Stimulated activated memory B cell treated with anti-CD40 and anti-IgM and Interleukin-4, amounts not matched to agents 10 μg/mL and 1 μg/mL and 100 μg/mL, for 72 hours (primary cell): ENCODE measurements at regions not wholly inside any gene's neighbourhood (a gene's known extent, or its start where the extent isn't known, plus 50 kb on each side); places are given as distances from the start of the nearest gene placed in this dataset.

Experiments used
- ATAC-seq: fragments of 150-1000 bp; cut with Tn5 transposase; 2 replicates; pipeline ENCODE4 v1.10.0; 2021
- H3K27ac Mint-ChIP-seq: one replicate; pipeline ENCODE4 v1.8.0; 2022; ENCODE audit warnings: mild to moderate bottlenecking, mixed read lengths
- H3K27me3 Mint-ChIP-seq: one replicate; pipeline ENCODE4 v1.8.0; 2022; ENCODE audit warnings: mixed read lengths
- H3K36me3 Mint-ChIP-seq: one replicate; pipeline ENCODE4 v1.8.0; 2022; ENCODE audit warnings: mixed read lengths
- H3K4me1 Mint-ChIP-seq: one replicate; pipeline ENCODE4 v1.8.0; 2022; ENCODE audit warnings: mixed read lengths
- H3K4me3 Mint-ChIP-seq: one replicate; pipeline ENCODE4 v1.8.0; 2022; ENCODE audit warnings: mild to moderate bottlenecking, moderate library complexity, mixed read lengths
- H3K9me3 Mint-ChIP-seq: one replicate; pipeline ENCODE4 v1.8.0; 2022; ENCODE audit warnings: mixed read lengths

DNA sequence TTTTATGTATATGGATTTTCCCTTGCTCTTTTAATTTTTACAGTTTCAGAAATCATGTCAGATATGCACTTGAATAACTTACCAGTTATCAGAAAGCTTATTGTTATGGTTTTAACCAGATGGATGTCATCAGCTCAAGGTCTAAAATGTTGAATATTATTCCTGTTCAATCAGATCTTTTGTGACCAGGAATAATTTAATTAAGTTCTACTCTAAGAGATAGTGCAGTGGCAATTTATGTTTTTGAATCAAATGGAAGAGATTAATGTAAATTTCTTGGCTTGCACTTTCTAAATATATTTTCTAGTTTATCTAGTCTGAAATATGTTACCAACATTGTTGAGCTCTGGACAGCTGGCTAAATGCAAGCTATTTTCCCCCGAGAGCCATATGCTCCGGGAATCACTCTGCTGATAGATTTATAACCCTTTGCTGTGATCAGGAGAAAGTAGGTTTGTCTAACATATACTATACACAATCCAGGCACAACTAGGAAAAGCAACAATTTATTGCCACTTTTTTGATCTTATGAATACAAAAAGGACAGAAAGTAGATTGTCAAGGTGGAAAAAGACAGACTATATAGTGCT, 76.8 kb upstream of the CD96 start:
- H3K27ac Mint-ChIP-seq, result no peak overlapping the region
- ATAC-seq, result no peak
- H3K9me3 Mint-ChIP-seq, result no peaks in the 10 kb centered on the region
- H3K4me1 Mint-ChIP-seq, result no peaks in the 10 kb centered on the region
- no peak overlapping the region for H3K4me3 Mint-ChIP-seq
- no peaks in the 10 kb centered on the region for H3K36me3 Mint-ChIP-seq
- H3K27me3 Mint-ChIP-seq, result peaks cover 5% of the 10 kb centered on the region

- no peaks in the 10 kb centered on the region for H3K36me3 Mint-ChIP-seq
- peaks cover 24% of the 10 kb centered on the region for H3K27me3 Mint-ChIP-seq
- peaks cover 3% of the 10 kb centered on the region for H3K9me3 Mint-ChIP-seq
- H3K27ac Mint-ChIP-seq, result no peak overlapping the region
- ATAC-seq, result no peak
- H3K4me3 Mint-ChIP-seq, result no peak overlapping the region
- no peaks in the 10 kb centered on the region for H3K4me1 Mint-ChIP-seq
These were observed 72.0 kb upstream of the CD96 start for GRCh38 chr3:111470032-111470431.

- no peaks in the 10 kb centered on the region for H3K36me3 Mint-ChIP-seq
- H3K4me1 Mint-ChIP-seq, result no peaks in the 10 kb centered on the region
- no peak for ATAC-seq
- peaks cover 3% of the 10 kb centered on the region for H3K9me3 Mint-ChIP-seq
- peaks cover 31% of the 10 kb centered on the region for H3K27me3 Mint-ChIP-seq
- no peak overlapping the region for H3K4me3 Mint-ChIP-seq
- H3K27ac Mint-ChIP-seq, result no peak overlapping the region
These were observed 70.2 kb upstream of the CD96 start for GRCh38 chr3:111471831-111472230.

DNA sequence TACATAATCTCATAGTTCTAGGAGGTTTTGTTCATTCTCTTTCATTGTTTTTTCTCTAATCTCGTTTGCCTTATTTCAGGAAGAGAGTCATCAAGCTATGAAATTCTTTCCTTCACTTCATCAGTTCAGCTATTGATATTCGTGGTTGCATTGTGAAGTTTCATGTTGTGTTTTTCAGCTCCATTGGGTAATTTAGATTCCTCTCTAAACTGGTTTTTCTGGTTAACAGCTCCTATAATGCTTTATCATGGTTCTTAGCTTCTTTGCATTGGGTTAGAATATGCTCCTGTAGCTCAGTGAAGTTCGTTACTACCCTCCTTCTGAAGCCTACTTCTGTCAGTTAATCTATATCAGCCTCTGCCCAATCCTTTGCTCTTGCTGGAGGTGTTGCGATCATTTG, 69.4 kb upstream of the CD96 start:
- peaks cover 3% of the 10 kb centered on the region for H3K9me3 Mint-ChIP-seq
- ATAC-seq, result no peak
- H3K4me3 Mint-ChIP-seq, result no peak overlapping the region
- H3K27me3 Mint-ChIP-seq, result peaks cover 31% of the 10 kb centered on the region
- H3K27ac Mint-ChIP-seq, result no peak overlapping the region
- H3K4me1 Mint-ChIP-seq, result no peaks in the 10 kb centered on the region
- no peaks in the 10 kb centered on the region for H3K36me3 Mint-ChIP-seq

DNA sequence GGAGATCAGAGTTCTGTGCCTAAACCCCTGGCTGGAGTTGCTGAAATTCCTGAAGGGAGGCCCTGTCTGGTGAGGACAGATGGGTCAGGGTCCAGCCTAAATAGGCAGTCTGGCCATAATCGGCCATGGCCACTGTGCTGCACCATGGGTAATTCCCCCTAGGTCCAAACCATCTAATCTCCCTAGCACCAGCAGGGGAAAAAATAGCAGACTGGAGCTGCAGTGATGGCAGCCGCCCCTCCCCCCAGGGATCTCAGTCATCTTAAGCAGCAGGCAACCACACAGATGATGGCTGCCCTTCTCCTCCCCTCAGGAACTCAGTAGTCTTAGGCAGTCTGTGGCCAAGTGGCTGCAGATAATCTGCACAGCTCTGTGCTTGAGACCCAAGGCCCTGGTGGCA, 68.4 kb upstream of the CD96 start:
- Mint-ChIP-seq H3K4me3 (no peak overlapping the region), H3K27me3 (peaks cover 32% of the 10 kb centered on the region), H3K4me1 (no peaks in the 10 kb centered on the region), H3K36me3 (no peaks in the 10 kb centered on the region), H3K27ac (no peak overlapping the region), H3K9me3 (peaks cover 3% of the 10 kb centered on the region)
- ATAC-seq, result no peak

DNA sequence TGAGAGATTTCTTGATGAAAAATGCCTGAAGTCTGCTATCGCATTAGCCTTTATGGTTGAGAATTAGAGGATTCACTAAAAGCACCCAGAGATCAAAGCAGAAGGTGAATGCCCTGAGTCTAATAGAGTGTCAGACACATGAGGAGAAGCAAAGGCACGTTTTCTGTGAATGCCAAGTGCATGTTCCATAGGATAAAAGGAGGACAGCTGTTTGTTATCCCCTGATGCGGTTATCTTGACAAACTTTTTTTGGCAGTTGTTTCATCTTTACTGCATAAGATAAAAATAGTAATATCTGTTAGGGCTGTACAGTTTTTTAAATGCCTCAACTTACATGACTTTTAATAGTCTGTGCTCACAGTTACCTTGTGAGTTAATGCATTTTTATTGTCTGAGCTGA, 65.3 kb upstream of the CD96 start:
- Mint-ChIP-seq H3K36me3 (no peaks in the 10 kb centered on the region), H3K27me3 (peaks cover 50% of the 10 kb centered on the region), H3K4me3 (no peak overlapping the region), H3K9me3 (peaks cover under 1% of the 10 kb centered on the region), H3K4me1 (no peaks in the 10 kb centered on the region), H3K27ac (no peak overlapping the region)
- ATAC-seq, result no peak

GRCh38 chr3:111480091-111480490, 61.9 kb upstream of the CD96 start:
- no peaks in the 10 kb centered on the region for H3K4me1 Mint-ChIP-seq
- ATAC-seq, result no peak
- no peaks in the 10 kb centered on the region for H3K36me3 Mint-ChIP-seq
- H3K9me3 Mint-ChIP-seq, result no peaks in the 10 kb centered on the region
- H3K27ac Mint-ChIP-seq, result no peak overlapping the region
- H3K27me3 Mint-ChIP-seq, result peaks cover 25% of the 10 kb centered on the region
- no peak overlapping the region for H3K4me3 Mint-ChIP-seq

GRCh38 chr3:111481551-111481950, 60.4 kb upstream of the CD96 start:
- no peaks in the 10 kb centered on the region for H3K36me3 Mint-ChIP-seq
- H3K27ac Mint-ChIP-seq, result no peak overlapping the region
- peaks cover 18% of the 10 kb centered on the region for H3K27me3 Mint-ChIP-seq
- no peak for ATAC-seq
- no peak overlapping the region for H3K4me3 Mint-ChIP-seq
- peaks cover 3% of the 10 kb centered on the region for H3K9me3 Mint-ChIP-seq
- H3K4me1 Mint-ChIP-seq, result no peaks in the 10 kb centered on the region

- Mint-ChIP-seq H3K27ac (no peak overlapping the region), H3K9me3 (peaks cover 6% of the 10 kb centered on the region), H3K27me3 (peaks cover 18% of the 10 kb centered on the region), H3K4me3 (no peak overlapping the region), H3K36me3 (no peaks in the 10 kb centered on the region), H3K4me1 (no peaks in the 10 kb centered on the region)
- ATAC-seq, result no peak
These were observed 59.4 kb upstream of the CD96 start for GRCh38 chr3:111482574-111482973.

- Mint-ChIP-seq H3K27me3 (peaks cover 9% of the 10 kb centered on the region), H3K4me3 (no peak overlapping the region), H3K9me3 (peaks cover 6% of the 10 kb centered on the region), H3K4me1 (no peaks in the 10 kb centered on the region), H3K27ac (no peak overlapping the region), H3K36me3 (no peaks in the 10 kb centered on the region)
- ATAC-seq, result no peak
These were observed 56.9 kb upstream of the CD96 start for GRCh38 chr3:111485086-111485485.
